Stimulated activated CD4-positive, alpha-beta T cell treated with anti-CD3 and anti-CD28 coated beads, TNF-alpha, amount 100 ng/mL, for 1 hour (primary cell): ENCODE measurements at regions not wholly inside any gene's neighbourhood (a gene's known extent, or its start where the extent isn't known, plus 50 kb on each side); places are given as distances from the start of the nearest gene placed in this dataset.
"Not testable (repeated sequence)": the region's sequence is repeated elsewhere in the genome, so short reads cannot be mapped to it uniquely, and the experiment has no call there.

ENCODE experiments used
- DNase-seq, 3 donors: peaks; one replicate each; pipeline ENCODE4 v3.0.0-alpha.2; 2020; ENCODE audit warnings: low read depth in 3 of 3, low spot score in 1 of 3

DNA sequence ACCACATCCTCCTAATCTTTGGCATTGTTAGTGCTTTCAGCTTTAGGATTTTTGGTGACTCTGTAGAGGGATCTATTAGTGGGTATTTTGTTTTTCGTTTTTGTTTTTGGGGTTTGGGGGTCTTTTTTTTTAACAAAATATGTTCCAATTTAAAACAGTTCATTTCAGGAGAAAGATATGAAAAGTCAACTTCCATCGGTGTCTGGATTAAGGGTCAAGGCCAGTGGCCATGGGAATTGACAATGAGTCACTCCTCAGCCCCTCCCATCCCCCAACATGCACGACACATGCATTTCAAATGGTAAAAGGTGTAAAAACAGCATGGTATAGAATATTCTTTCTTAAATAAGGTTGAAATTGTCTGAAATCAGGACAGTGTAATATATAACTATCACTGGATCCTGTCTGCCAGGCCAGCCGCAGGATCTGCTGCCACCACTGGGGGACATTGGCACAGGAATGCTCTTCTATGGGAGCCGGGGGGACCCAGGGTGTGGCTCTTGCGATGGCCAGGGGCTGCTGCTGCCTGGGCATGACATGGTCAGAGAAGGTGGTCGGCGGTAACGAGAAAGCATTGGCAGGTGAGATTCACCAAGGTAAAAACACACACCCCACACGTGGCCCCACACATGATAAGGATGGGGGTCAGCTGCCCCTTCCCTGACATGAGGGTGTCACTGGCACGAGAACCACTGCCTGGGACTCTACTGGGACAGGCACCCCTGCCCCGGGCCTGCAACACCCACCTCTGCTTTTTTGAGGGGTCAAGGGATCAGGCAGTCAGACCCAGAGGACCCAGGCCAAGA is 126.2 kb upstream of the KCTD7 start:
- DNase-seq, result no peak

DNA sequence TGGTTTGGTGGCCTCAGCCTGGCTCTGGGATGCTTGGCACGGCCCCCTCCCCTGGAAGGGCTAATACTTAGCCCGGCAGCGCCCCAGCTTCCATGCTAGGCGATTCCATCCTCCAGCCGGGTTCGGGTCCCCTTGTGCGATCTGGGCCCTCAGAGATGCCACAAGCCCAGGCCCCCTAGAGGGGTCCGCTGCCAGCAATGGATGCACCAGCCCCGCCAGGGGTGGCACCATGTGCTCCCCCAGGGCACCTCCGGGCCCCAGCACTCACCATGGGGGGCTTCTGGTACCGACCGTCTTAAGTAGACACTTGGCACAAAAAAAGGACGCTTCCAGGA is 125.7 kb upstream of the KCTD7 start:
- DNase-seq, result no peak

DNA sequence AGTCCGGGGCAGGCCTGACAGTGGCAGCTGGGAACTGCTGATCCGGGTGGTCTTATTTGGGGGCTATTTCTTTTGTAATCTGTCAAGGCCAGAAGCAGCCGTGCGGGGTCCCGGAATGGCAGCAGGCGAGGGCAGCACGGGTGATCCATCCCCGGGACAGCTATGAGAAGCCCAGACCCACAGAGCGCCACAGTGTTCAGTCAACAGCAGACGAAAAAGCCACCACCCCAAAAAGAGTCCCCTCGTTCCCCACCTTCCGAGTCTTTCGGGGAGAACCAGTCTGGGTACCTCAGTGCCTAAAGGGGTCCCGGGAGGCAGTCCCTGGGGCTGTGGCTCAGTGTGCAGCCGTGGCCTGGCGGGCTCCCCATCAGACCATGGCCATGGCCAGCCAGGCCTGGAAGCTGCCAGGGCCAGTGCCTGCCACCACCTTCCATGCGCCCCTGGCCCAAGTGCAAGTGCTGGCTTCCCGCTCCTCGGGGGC is 125.1 kb upstream of the KCTD7 start:
- no peak for DNase-seq

DNA sequence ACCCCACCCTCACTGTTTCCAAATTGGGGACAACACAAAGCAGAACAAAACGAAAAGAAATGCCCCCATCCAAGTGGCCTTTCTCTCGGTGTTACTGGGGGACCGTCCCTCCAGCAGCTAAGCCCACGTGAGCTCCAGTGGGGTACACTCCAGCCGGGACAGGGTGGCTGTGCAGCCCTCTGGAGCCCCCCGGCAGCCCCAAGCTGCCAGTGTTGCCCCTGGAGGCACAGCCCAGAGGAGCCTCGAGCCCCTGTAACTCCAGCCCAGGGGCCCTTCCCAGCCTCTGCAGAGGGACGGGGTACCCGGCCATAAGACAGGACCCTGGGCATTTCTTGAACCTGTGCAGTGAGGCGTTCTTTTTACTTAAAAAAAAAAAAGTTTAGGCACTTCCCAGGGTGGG is 124.5 kb upstream of the KCTD7 start:
- no peak for DNase-seq

DNA sequence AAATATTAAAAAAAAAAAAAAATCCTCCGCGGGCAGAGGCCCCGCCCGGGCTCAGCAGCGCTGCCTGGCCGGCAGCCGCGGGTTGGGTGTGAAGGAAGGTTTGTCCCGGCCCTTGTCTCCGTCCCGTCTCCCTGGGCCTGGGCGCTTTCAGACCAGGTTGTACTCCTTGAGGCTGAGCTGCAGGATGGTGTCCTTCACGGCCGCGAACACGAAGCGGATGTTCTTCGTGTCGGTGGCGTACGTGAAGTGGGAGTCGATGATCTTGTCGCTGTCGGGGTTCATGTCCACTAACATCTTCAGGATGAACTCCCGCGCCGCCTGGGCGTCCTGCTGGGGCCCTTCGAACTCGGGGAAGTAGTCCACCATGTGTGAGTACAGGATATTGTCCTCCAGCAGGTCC is 123.7 kb upstream of the KCTD7 start:
- DNase-seq, result no peak

DNA sequence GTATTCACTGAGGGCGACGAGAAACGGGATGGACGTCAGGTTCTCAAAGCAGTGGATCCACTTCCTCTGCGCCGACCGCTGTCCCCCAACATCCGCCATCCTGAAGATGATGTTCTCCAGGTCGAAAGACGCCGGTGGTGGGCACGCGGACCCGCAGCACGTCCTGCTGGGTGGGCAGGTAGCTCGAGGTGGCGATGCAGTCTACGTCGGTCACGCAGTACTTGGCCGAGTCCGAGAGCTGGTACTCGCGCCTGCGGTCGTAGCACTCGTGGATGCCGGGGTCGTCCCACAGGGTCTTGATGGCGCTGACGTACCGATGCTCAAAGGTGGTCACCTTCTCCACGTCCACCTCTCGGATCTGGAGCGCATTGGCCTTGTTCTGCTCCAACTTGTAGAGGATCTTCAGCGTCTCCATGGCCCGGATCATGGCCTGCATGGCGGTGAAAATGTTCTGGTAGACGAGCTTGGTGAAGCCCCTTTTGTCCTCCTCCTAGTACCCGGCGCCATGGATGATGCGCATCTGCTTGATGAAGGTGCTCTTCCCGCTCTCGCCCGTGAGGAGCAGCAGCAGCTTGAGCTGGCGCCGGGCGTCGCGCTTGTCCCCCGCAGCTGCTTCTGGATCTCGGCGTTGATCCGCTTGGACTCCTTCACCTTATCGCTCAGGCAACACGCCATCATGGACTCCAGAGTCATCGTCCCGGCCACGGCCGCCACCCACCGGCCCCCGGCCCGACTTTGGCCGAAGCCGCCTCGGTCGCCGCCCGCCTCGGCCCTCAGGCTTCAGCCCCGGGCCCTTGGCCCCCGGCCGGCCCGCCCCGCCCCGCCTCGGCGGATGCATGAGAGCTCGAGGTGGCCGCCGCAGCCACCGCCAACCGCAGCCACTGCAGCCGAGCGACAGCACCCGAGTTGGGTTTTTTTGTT is 122.9 kb upstream of the KCTD7 start:
- DNase-seq, result no peak

DNA sequence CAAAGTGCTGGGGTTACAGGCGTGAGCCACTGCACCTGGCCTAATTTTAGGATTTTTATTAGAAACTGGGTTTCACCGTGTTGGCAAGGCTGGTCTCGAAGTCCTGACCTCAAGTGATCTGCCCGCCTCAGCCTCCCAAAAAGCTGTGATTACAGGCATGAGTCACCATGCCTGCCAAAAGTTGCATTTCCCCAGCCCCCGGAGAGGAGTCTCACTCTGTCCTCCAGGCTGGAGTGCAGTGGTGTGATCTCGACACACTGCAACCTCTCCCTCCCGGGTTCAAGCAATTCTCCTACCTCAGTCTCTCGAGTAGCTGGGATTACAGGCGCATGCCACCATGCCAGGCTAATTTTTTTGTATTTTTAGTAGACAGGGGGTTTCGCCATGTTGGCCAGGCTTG is 122.0 kb upstream of the KCTD7 start:
- not testable (repeated sequence) for DNase-seq

DNA sequence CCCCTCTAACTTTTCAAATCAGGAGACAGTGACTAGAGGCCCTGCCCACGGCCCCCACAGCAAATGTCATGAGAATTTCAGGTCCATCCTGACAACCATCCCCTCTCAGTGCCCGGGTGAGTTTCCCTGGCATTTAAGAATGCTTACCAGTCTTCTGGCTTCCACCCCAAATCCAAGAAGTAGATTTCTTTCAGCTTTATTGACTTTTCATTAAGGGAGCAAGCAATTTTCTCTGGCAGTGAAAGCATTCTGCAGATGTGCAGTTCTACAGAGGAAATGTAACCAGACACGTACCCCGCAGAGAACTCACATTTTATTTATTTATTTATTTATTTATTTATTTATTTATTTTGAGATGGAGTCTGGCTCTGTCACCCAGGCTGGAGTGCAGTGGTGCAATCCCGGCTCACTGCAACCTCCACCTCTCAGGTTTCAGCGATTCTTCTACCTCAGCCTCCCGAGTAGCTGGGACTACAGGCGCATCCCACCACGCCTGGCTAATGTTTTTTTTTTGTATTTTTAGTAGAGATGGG is 120.9 kb upstream of the KCTD7 start:
- DNase-seq, result no peak

DNA sequence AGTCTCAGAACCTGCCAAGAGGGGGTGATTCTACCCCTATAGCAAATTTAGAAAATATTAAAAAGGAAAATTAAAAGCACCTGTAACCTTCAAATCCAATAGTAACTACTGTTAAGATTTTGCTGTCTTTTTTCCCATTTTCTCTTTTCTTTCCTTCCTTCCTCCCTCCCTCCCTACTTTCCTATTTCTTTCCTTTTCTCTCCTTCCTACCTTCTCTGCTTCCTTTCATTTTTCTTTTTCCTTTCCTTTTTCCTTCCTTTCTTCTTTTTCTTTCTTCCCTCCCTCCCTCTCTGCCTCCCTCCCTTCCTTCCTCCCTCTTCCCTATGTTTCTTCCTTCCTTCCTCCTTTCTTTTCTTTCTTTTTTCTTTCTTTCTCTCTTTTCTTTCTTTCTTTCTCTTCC is 120.2 kb upstream of the KCTD7 start:
- no peak for DNase-seq

DNA sequence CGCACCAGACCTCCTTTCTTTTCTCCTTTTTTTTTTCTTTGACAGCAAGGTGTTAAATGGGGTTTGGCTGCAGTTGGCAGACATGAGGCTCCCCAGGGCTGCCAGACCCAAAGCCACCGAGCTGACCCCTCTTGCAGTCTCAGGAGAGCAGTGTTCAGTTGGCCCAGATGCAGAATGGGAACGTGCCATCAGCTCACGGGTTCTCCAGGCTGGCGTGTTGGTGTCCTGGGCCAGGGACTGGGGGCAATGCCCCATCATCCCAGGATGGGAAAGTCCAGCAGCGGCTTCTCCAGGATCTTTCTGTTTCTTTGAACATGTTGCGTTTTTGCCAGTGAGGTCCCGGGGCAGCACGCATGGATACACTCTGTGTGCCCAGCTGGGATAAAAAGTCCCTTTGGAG is 114.6 kb upstream of the KCTD7 start:
- DNase-seq, result no peak

DNA sequence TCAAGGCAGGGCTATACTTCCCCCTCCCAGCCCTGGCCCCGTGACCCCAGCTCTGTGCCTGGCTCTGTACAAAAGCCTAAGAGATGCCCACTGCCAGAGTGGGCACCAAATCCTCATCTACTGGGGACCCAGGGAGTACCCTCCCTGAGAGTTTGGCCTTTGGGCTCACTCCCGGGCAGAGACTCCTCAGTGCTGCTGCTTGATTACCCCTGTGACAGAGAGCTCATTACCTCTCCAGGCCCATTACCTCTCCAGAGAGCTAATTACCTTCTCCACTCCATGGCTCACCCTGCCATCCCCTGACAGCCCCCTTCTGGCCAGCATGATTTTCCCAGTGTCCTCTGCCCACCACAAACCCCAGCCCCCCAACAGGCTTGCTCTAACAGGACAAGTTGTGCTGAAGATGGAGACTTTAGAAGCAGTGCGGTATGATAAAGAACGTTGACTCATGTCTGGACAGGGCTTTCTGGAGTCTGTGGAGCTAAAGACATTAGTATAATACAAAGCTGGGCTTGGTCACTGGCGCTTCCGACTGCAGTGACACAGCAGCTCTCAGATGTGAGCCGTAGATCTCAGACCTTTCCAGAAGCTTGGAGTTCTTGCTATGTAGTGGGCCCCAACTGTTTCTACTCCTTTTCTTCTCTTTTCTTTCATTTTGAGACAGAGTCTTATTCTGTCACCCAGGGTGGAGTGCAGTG is 111.3 kb upstream of the KCTD7 start:
- DNase-seq, result no peak

DNA sequence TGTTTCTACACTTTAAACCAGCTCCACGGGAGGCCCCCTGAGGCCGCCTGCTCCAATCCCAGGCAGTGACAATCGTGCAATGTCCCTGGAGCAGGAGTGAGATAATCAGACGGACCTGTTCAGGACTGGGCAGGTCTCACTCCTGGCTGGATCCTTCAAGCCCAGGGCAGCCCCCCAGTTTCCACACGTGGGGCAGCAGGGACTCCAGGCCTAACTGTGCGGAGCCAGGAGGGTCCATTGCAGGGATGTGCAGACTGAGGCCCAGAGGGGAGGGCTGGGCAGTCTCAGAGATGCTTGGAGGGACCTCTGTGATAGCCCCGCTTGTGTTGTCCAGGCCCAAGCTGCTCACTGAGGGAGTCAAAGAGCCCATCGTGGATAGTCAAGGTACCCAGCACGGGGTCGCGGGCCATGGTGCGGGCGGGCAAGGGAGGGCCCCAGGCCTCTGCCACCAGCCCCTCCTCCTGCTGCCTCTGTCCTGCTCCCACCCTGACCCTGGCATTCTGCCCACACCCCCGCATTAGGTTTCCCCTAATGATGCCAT is 110.5 kb upstream of the KCTD7 start:
- no peak for DNase-seq

DNA sequence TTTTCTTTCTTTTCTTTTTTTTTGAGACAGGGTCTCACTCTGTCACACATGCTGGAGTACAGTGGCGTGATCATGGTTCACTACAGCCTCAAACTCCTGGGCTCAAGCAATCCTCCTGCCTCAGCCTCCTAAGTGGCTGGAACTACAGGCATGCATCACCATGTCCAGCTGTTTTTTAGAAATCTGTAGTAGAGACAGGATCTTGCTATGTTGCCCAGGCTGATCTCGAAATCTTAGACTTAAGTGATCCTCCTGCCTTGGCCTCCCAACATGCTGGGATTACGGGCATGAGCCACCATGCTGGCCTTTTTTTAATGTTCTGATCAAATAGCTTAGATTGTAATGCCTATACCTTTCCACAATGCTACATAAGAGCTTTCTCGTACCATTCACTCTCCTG is 107.0 kb upstream of the KCTD7 start:
- no peak for DNase-seq

DNA sequence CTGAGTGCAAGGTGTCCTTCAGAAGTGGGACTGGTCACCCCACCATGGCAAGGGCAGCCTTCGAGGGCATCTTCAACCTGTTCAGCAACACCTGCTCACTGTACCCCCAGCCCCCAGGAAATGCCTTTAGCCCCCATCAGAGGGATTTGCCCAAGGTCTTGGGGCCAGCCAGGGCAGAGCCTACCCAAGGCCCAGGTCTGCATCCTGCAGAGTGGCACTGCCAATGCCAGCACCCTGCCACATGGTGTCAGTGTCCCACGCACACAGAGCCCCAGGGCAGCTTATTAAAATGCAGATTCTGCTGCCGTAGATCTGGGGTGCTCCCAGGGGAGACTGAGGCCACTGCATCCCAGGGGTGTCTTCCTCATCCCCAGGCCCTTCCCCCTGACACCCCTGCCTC is 106.2 kb upstream of the KCTD7 start:
- DNase-seq, result no peak

DNA sequence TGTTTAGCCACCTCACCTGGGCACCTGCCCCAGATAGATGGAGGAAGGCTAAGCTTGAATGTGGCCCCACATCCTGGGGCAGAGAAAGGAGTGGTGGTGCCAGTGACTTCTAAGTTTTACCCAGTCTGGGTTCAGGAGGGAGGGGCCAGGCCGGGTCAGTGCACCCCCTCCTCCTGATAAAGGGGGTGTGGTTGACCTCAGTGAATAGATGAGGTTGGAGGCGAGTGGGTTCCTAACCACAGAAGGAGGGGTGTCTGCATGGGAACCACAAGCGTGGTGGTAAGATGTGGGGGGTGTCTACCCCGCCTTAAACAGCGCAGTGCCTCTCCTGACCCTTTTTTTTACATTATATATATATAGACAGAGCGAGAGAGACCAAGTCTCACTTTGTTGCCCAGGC is 105.3 kb upstream of the KCTD7 start:
- DNase-seq, result no peak

DNA sequence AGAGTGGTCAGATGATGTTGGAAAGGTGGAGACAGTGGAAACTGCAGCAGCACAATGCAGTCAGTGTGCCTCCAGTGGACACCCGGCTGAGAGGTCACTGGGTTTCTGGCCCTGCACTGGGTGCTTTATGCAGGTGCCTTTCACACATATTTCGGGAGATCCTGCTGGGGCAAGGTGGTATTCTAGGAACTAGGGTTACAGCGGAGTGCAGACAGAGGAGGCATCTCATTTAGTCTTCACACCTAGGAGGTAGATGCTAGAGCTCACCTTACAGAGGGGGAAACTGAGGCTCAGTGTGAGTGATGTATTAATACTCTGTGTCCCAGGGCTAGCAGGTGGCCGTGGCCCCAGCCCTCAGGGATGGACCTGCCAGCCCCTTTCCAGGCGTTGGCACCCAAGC is 103.9 kb upstream of the KCTD7 start:
- no peak for DNase-seq

DNA sequence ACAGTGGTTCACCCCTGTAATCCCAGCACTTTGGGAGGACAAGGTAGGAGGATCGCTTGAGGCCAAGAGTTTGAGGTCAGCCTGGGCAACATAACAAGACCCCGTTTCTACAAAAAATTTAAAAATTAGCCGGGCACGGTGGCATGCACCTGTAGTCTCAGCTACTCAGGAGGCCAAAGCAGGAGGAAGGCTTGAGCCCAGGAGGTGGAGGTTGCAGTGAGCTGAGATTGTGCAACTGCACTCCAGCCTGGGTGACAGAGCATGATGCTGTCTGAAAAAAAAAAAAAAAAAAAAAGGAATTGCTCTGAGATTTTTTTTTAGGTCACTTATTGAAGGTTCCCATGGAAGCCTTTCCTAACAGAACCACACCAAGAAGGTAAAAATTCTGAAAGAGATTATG is 101.9 kb upstream of the KCTD7 start:
- DNase-seq, result not testable (repeated sequence)

DNA sequence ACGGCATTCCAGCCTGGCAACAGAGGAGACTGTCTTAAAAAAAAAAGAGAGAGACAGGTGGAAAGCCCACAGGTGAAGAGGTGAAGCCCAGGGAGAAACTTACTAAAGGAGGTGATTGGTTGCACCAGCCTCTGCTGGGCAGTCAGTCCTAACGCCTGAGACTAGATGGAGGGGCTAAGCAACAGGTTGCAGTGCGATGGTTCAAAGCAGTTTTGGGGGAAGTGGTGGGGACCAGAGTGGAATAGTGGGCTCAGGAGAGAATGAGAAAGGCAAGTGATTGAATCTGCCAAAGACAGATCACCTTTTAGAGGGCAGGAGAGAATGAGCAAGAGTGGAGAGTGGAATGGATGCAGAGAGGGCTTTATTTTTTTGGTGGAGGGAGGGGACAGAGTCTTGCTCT is 100.0 kb upstream of the KCTD7 start:
- no peak for DNase-seq

DNA sequence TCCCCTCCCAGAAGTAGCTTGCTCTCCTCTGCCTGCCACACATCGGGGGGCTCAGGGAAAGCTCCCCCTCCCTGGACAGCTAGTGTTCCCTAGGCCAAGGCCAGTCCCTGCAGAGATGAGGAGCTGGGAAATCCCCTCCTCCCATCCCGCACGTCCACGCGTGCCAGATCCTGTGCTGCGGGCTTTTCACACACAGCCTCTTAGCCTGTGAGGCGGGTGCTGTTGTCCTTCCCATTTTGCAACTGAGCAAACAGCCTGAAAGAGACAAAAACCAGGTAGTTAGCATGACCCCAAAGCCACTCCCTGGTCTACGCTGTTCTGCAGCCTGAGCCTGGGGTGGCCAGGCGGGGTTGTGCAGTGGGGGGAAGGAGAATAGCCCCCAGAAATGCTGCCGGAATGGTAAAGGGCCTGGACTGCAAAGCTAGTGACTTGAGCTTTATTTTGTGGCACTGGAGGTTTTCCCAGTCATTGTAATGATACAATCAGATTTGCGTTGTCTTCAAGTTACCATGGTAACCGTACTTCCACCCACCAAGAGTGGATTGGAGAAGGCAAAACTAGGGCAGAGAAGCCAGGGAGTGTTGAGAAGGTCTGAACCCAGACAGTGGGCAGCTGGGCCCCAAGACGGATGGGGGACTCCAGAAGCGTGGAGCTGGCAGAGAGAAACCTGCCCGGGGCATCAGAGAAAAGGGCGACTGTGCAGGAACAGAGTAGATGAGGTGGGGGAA is 98.6 kb upstream of the KCTD7 start:
- no peak for DNase-seq
